ENCODE measurements at regions not wholly inside any gene's neighbourhood (a gene's known extent, or its start where the extent isn't known, plus 50 kb on each side); places are given as distances from the start of the nearest gene placed in this dataset.

DNA sequence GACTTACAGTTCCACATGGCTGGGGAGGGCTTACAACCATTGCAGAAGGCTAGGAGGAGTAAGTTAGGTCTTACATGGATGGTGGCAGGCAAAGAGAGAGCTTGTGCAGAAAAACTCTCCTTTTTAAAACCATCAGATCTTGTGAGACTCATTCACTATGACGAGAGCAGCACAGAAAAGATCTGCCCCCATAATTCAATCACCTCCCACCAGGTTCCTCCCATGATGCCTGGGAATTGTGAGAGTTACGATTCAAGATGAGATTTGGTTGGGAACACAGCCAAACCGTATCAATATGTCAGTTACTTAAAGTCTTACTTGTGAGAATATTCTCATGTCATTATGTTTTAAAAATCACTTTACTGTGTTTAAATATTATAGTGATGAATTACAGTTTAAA, 481.9 kb downstream of the ARL4A start:
- TF ChIP-seq POLR2AphosphoS5 (IDR thresholded peaks at IDR 0.05; ENCODE audit: borderline replicate concordance, low read depth, low read length): no peak
- no peak for TF ChIP-seq EZH2 (IDR thresholded peaks at IDR 0.05)
- no peak for TF ChIP-seq FOXP2 (optimal IDR thresholded peaks at IDR 0.05; ENCODE audit: control extremely low read depth, extremely low read length, insufficient read depth)
